NCI-H1417 treated with DMSO at 0.1 percent for 48 hours (cell line): ENCODE measurements at regions not wholly inside any gene's neighbourhood (a gene's known extent, or its start where the extent isn't known, plus 50 kb on each side); places are given as distances from the start of the nearest gene placed in this dataset.
A peak's percentile ranks its signal among the peaks of the same experiment; 100 is the strongest.

Experiments
- DNase-seq: peaks from one replicate; lab custom pipeline; 2025; lab: John Stamatoyannopoulos, UW

GRCh38 chr3:59653405-59654122 lies 603.7 kb upstream of the CFAP20DC start:
- DNase-seq = no peak

- DNase-seq = no peak
Measured at GRCh38 chr3:59644479-59645402, 594.9 kb upstream of the CFAP20DC start.

GRCh38 chr3:59641169-59641899 lies 591.5 kb upstream of the CFAP20DC start:
- no peak for DNase-seq

- DNase-seq = no peak
Measured at GRCh38 chr3:59632760-59633573, 583.1 kb upstream of the CFAP20DC start.

- no peak for DNase-seq
Measured at GRCh38 chr3:59631482-59631881, 581.7 kb upstream of the CFAP20DC start.

- DNase-seq = no peak
Measured at GRCh38 chr3:59621037-59621436, 571.2 kb upstream of the CFAP20DC start.

- DNase-seq = no peak
Measured at GRCh38 chr3:59620325-59620724, 570.5 kb upstream of the CFAP20DC start.

- DNase-seq = no peak
Measured at GRCh38 chr3:59612444-59612715, 562.6 kb upstream of the CFAP20DC start.

GRCh38 chr3:59611649-59612443 lies 562.0 kb upstream of the CFAP20DC start:
- no peak for DNase-seq

GRCh38 chr3:59609657-59610348 lies 560.0 kb upstream of the CFAP20DC start:
- DNase-seq = no peak

GRCh38 chr3:59608356-59608755 lies 558.5 kb upstream of the CFAP20DC start:
- DNase-seq = no peak

- DNase-seq = no peak
Measured at GRCh38 chr3:59607656-59608055, 557.8 kb upstream of the CFAP20DC start.

GRCh38 chr3:59606638-59607266 lies 556.9 kb upstream of the CFAP20DC start:
- no peak for DNase-seq

- peak; percentile 9 for DNase-seq
Measured at GRCh38 chr3:59605944-59606534, 556.2 kb upstream of the CFAP20DC start.

- DNase-seq = no peak
Measured at GRCh38 chr3:59605318-59605717, 555.5 kb upstream of the CFAP20DC start.

GRCh38 chr3:59601486-59601885 lies 551.7 kb upstream of the CFAP20DC start:
- DNase-seq = no peak

- no peak for DNase-seq
Measured at GRCh38 chr3:59600631-59601030, 550.8 kb upstream of the CFAP20DC start.

GRCh38 chr3:59596741-59597140 lies 546.9 kb upstream of the CFAP20DC start:
- no peak for DNase-seq

GRCh38 chr3:59595830-59596229 lies 546.0 kb upstream of the CFAP20DC start:
- no peak for DNase-seq

GRCh38 chr3:59593380-59593779 lies 543.6 kb upstream of the CFAP20DC start:
- no peak for DNase-seq
